ENCODE measurements at regions not wholly inside any gene's neighbourhood (a gene's known extent, or its start where the extent isn't known, plus 50 kb on each side); places are given as distances from the start of the nearest gene placed in this dataset.

DNA sequence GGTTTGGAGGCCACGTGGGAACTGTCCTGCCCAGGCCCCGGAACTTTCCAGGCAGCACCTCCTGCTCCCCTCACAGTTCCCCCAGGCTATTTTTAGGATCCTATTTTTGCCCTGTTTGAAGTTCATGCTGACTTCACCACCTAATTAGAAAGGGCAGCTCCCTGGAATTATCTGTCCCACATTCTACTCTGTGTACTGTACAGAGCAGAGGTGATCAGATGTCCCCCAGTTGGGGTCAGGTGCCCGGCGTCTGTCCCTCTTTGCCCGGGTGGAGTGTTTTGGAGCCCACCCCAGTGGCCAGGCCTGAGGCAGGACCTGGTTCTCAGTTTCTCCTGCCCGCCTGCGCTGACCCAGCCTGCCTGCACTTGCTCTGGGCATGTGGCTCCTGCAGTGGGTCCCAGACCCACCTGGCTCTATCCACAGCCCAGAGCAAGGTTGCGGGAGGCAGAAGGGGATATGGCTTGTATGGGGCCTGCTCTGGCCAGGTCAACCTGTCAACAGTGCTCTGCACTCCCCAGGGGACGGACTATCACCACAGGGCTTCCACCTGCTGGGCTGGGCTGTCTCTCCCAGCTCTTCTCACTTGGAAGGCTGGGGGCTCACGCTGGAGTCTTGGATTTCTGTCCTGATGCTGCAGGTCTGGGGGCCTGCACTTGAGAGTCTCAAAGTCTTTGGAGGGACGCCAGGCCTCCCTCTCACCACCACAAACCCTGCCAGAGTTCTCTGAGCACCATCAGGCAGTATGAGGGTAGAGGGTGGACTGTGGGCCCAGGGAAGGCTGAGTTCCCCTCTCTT is 268.3 kb downstream of the GADD45G start:
- H3K36me3 ChIP-seq: no peaks in the 10 kb centered on the region
- DNase-seq (peak; percentile 38), ATAC-seq (no peak)
- no peak overlapping the region for H3K27ac ChIP-seq
- H3K4me3 ChIP-seq: no peak overlapping the region
- intact Hi-C loops (cut with DNase I): no loop called here
- no peaks in the 10 kb centered on the region for H3K9me3 ChIP-seq
- H3K27me3 ChIP-seq (ENCODE audit: low read depth): no peaks in the 10 kb centered on the region
- TF ChIP-seq, protein P1, sequence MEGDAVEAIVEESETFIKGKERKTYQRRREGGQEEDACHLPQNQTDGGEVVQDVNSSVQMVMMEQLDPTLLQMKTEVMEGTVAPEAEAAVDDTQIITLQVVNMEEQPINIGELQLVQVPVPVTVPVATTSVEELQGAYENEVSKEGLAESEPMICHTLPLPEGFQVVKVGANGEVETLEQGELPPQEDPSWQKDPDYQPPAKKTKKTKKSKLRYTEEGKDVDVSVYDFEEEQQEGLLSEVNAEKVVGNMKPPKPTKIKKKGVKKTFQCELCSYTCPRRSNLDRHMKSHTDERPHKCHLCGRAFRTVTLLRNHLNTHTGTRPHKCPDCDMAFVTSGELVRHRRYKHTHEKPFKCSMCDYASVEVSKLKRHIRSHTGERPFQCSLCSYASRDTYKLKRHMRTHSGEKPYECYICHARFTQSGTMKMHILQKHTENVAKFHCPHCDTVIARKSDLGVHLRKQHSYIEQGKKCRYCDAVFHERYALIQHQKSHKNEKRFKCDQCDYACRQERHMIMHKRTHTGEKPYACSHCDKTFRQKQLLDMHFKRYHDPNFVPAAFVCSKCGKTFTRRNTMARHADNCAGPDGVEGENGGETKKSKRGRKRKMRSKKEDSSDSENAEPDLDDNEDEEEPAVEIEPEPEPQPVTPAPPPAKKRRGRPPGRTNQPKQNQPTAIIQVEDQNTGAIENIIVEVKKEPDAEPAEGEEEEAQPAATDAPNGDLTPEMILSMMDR (IDR thresholded peaks at IDR 0.05): no peak
- peaks cover 24% of the 10 kb centered on the region for H3K4me1 ChIP-seq

DNA sequence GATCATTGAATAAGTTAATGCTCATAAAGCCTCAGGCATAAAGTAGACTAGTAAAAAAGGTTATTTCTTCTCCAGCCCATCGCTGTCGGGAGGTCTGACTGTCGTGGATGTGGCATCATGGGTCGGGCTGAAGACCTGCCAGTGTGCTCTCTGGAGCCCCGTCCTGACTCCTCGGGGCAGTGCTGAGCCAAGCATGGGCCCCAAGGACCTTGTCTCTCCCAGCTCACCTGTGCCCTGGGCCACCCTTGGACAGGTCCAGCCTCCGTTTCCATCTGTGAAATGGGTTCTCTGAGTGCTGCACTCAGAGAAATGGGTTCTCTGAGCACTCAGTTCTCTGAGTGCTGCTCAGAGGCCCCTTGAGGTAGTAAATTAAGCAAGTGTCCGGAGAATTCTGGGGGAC is 269.0 kb downstream of the GADD45G start:
- H3K4me3 ChIP-seq: no peak overlapping the region
- no peaks in the 10 kb centered on the region for H3K36me3 ChIP-seq
- H3K27ac ChIP-seq: no peak overlapping the region
- peaks cover 24% of the 10 kb centered on the region for H3K4me1 ChIP-seq
- DNase-seq (peak; percentile 10), ATAC-seq (no peak)
- H3K27me3 ChIP-seq (ENCODE audit: low read depth): no peaks in the 10 kb centered on the region
- TF ChIP-seq, protein P1 (IDR thresholded peaks at IDR 0.05): no peak
- intact Hi-C loops (cut with DNase I): no loop called here
- no peaks in the 10 kb centered on the region for H3K9me3 ChIP-seq

DNA sequence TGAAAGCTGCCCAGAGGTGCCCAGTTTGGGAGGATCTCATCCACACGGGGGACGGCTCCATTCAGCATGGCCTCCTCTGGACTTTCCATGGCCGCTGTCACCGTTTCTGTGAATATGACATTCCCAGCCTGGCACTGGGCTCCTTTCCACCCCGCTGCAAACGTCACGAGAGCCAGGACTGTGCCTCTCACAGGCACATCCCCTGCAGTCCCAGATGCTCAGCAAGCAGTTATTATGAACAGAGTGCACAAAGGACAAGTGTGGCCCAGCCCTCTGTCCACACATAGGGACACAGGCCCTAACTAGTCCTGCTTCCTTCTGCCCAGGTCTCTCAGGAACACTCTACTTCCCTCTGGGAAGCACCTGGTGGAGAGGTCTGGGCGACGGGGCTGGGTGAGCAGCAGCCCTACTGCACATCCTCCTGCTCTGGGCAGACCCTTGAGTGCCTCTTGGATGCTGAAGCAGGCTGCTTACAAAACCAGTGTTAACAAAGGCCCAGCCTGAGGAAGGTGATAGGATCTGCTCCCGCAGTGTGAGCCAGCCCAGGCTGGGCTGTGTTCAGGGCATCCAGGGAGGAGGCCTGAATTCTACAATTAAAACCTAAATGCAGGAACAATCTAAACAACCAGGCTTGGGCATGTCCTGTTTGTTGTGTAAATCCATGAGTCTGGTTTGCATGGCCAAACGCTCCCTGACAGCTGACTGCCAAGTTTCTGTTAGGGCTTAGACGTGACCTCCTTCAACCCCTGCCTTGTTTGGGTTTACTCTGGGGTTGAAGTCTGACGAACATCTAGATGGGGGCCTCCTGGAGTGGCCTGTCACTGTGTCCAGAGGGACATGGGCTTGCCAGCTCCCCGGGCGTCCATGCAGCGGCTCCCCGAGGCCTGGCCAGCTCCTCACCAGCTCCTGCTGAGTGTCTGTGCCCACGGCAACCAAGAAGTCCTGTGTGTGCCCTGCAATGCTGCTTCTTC is 269.8 kb downstream of the GADD45G start:
- Histone ChIP-seq H3K4me3 (no peak overlapping the region), H3K27ac (peak overlapping the region; percentile 36), H3K9me3 (no peaks in the 10 kb centered on the region), H3K4me1 (peaks cover 29% of the 10 kb centered on the region), H3K36me3 (no peaks in the 10 kb centered on the region), H3K27me3 (ENCODE audit: low read depth) (no peaks in the 10 kb centered on the region)
- DNase-seq: peak; percentile 48
- TF ChIP-seq, protein P1 (IDR thresholded peaks at IDR 0.05): no peak
- intact Hi-C loops (cut with DNase I): no loop called here
- ATAC-seq: peak; percentile 24 to 43

DNA sequence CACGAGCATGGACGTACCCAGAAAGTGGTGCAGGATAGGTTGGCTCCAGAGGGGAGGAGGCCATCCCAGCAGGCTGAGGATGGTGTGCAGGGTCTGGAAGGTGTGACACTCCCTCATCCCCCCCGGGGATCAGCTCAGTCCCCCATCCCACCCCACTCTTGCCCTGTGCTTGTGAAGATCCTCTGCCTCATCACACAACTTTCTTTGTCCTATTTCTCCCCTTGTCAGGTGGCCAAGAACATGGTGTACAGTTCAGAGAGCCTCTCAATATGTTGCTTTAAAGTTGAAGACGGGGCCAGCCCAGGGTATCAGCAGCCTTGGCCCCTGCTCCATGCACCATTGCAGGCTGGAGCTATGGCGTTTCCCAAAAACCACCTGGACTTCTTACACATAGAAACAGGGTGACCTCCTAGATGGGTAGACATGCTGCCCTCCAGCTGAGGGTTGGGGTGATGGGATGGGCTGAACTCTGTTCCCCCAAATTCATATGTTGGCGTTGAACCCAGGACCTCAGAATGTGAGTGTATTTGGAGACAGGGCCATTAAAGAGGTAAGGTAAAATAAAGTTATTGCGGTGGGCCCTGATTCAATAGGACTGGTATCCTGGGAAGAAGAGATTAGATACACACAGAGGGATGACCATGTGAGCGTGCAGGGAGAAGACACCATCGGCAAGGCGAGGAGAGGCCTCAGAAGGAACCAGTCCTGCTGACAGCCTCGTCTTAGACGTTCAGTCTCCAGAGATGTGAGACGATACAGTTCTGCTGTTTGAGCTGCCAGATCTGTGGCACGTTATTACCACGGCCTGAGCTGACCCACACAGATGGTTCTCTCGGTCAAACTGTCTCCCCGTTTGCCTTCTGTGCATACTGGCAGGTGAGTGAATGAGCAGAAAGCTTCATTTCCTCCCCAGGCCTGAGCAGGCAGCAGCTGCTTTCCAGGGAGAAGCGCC is 272.5 kb downstream of the GADD45G start:
- DNase-seq: peak; percentile 20
- Histone ChIP-seq H3K4me1 (peaks cover 29% of the 10 kb centered on the region), H3K4me3 (no peak overlapping the region), H3K27me3 (ENCODE audit: low read depth) (no peaks in the 10 kb centered on the region), H3K36me3 (no peaks in the 10 kb centered on the region), H3K9me3 (no peaks in the 10 kb centered on the region), H3K27ac (no peak overlapping the region)
- intact Hi-C loops (cut with DNase I): no loop called here
- no peak for ATAC-seq
- TF ChIP-seq, protein P1 (IDR thresholded peaks at IDR 0.05): no peak

DNA sequence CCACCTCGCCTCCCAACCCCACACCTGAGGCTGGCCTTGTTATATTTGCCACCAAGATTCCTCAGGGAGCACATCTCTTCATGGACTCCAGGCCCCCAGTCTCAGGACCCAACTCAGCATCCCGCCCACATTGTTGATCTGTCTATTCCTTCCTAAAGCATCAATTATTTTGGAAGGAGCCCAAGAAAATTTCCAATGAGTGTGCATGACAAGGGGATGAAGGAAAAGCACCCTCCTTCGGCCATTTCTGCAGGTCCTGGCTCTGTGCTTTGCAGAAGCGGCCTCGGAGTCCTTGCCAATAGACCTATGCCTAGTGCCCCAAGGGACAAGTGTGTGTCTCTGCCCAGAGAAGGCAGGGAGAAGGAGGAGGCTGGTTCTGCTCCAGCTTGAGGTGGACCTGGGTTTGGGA is 273.2 kb downstream of the GADD45G start:
- Histone ChIP-seq H3K4me3 (no peak overlapping the region), H3K9me3 (no peaks in the 10 kb centered on the region), H3K27me3 (ENCODE audit: low read depth) (no peaks in the 10 kb centered on the region), H3K27ac (no peak overlapping the region), H3K4me1 (peaks cover 27% of the 10 kb centered on the region), H3K36me3 (no peaks in the 10 kb centered on the region)
- TF ChIP-seq, protein P1 (IDR thresholded peaks at IDR 0.05): no peak
- DNase-seq: peak; percentile 30
- no peak for ATAC-seq
- intact Hi-C loops (cut with DNase I): no loop called here

Measured in lower lobe of right lung (tissue), 2 donors.